Stimulated activated CD8-positive, alpha-beta memory T cell treated with anti-CD3 and anti-CD28 coated beads, Interleukin-12 subunit alpha, Interleukin-12 subunit beta, amount 100 ng/mL, for 24 hours (primary cell): ENCODE measurements at regions not wholly inside any gene's neighbourhood (a gene's known extent, or its start where the extent isn't known, plus 50 kb on each side); places are given as distances from the start of the nearest gene placed in this dataset.
"Not testable (repeated sequence)": the region's sequence is repeated elsewhere in the genome, so short reads cannot be mapped to it uniquely, and the experiment has no call there.

Source experiments
- DNase-seq: peaks from one replicate; pipeline ENCODE4 v3.0.0-alpha.2; 2020; ENCODE audit errors: extremely low read depth

GRCh38 chr5:124126504-124127217 is 614.7 kb downstream of the CSNK1G3 start:
- DNase-seq = no peak

DNA sequence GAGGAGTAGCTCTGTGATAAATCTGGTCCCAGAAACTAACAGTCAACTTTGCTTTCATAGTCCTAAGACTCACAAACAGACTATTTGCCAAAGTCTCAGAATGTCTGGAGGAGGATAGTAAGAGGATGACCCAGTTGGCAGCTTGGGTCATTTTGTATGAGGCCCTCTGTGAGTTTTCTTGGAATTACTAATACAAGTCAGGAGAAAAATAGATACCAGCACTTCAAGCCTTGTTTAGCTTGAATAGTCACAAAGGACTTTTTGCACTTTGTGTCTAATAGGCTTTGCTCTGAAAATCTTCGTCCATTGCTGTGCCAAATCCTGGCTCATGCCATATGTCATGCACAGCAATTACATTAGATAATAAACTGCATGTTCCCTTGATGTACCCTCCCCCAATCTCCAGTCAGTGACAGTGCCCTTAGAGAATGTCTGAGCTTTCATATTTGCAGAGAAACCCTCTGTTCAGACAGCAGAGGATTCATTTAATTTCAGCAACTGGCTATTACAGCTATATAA is 612.8 kb downstream of the CSNK1G3 start:
- no peak for DNase-seq

DNA sequence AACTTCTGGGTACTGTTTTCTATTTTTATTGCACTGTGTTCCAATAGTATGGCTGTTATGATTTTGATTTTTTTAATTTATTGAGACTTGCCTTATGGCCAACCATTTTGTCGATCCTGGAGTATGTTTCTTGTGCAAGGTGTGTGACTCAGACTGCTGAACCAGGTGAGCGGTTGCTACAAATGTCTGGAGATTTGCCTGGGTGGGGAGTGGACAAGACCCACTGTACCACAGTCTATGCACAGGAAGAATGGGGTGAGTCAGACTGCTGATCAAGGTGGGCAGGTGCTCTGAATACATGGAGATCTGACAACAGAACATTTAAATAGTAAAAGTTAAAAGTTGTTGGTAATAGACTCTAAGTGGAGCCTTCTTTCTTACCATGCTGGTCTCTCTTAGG is 609.2 kb downstream of the CSNK1G3 start:
- DNase-seq = no peak

DNA sequence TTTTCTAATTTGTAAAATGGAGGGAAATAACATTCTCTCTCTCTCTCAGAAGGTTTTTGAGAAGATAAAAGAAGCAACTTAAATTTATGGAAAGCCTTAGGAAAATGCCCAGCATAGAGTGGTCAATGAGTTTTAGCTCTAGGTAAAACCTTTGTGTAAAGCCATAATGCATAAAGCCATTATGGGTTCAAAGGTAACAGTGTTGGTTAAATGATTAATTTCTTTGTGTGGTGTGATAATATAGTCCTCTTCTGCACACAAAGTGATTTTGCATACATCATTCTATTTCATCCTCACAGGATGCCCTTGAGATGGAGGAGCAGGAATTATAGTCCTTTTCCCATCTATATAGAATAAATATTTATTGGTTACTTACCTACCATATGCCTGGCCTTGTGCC is 602.9 kb downstream of the CSNK1G3 start:
- no peak for DNase-seq

DNA sequence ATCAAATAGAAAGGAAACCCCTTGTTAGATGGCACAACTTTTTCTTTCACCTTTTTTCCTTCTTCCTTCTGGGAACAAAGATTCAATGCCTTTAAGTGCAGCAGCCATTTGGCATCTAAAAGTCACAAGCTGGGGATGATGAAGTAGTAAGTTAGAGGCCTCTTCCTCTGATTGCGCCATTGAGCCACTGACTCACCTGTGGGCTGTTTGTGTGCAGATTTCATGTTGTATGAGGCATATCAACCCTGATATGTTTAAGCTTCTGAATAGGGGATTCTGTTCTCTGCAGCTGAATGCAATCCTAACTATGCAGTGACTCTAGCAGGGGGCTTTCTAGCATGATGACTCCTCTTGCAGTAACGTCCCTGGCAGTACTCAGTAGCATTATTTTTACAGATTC is 599.9 kb downstream of the CSNK1G3 start:
- DNase-seq = no peak

DNA sequence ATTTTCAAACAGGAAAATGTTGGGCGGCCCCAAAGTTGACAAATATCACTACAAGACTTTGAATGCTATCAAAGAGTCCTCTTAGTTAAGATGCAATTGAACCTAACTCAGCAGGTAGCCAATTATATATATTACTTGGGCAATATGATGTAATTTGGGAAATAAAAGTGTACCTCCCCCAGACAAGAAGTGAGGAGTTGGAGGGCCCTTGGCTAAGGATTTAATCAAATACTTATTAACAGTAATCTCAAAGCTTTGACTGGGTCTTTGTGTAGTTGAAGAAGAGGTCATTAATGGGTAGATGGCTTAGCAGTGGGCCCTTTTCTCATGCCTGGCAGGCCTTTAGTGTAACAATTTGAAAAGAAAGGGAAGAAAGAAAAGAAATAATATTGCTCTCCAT is 599.0 kb downstream of the CSNK1G3 start:
- no peak for DNase-seq

- DNase-seq = no peak
Measured at GRCh38 chr5:124105326-124105725, 593.3 kb downstream of the CSNK1G3 start.

DNA sequence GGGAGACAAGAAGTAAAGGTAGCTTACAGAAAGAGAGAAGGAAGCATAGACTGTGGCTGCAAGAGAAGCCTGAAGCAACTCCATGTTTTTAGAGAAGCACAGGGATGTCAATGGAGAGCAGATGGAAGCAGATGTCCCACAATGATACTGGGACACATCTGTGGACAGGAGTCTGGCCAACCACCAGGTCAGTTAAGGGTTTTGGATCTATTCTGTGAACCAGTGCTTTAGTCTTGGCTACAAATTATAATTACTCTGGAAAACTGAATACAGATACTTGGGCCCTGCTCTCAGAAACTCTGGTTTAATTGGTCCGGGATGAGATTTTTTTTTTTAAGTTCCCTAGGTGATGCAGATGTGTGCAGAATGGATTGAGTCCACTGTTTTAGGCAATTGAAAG is 592.8 kb downstream of the CSNK1G3 start:
- no peak for DNase-seq

GRCh38 chr5:124104344-124104743 is 592.4 kb downstream of the CSNK1G3 start:
- no peak for DNase-seq

- no peak for DNase-seq
Measured at GRCh38 chr5:124103671-124104070, 591.7 kb downstream of the CSNK1G3 start.

GRCh38 chr5:124103056-124103455 is 591.1 kb downstream of the CSNK1G3 start:
- not testable (repeated sequence) for DNase-seq

DNA sequence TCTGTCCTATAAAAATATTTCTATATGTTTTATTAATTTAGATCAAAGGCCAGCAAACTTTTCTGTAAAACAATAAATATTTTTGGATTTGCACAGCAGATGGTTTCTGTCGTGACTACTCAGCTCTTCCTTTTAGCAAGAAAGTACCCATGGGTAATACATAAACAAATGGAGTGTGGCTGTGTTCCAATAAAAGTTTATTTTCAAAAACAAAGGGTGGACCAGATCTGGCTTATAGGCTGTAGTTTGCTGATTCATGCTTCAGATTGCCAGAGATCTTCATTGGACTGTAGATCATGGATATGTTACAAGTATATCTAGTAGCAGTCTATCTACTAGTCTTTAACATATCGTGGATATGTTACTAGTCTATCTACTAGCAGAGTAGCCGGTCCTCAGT is 590.5 kb downstream of the CSNK1G3 start:
- DNase-seq = no peak

DNA sequence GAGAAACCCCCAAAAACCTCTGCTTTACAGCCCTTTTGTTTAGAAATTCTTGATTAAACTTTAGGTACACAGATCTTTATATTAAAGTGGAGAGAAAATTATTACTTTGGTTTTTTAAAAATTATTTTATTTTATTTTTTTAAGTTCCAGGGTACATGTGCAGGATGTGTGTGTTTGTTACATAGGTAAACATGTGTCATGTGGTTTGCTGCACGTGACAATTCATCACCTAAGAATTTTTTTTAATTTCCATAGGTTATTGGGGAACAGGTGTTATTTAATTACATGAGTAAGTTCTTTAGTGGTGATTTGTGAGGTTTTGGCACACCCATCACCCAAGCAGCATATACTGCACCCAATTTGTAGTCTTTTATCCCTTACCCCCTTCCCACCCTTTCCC is 581.7 kb downstream of the CSNK1G3 start:
- no peak for DNase-seq

GRCh38 chr5:124090115-124090514 is 578.1 kb downstream of the CSNK1G3 start:
- no peak for DNase-seq

DNA sequence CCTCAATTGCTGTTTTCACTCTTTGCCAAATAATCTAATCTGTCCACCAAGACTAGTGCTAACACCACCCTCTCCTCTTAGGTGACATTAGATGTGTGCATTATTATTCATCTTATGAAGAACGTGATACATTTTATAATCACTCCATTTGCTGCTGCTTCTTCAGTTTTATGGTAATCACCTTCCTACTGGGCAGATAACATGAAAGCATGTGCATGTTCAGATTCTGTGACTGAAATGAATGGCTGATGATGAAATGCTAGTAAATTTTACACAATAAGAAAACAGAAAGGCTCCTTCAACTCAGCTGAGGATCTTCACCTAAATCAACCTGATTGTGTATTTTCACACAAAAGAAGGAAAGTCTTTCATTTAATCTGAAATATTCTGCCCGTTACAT is 577.6 kb downstream of the CSNK1G3 start:
- DNase-seq = no peak

- no peak for DNase-seq
Measured at GRCh38 chr5:124088289-124089032, 576.5 kb downstream of the CSNK1G3 start.

DNA sequence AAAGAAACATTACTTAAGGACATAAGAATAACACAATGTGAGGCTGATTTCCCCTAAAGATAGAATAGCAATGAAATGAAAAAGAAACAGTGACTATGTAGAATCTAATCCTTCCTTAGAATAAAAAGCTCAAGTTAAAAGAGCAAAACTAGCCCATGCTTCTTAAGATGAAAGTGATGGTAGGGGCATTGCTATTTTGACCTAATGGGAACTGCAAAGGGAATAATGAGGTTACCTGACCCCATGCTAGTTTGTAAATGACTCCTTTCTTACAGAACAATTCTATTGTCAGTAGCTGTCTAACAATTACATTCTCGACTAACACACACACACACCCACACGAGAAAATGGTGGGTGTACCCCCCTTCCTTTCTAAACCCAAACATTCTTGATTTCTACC is 575.8 kb downstream of the CSNK1G3 start:
- DNase-seq = no peak

DNA sequence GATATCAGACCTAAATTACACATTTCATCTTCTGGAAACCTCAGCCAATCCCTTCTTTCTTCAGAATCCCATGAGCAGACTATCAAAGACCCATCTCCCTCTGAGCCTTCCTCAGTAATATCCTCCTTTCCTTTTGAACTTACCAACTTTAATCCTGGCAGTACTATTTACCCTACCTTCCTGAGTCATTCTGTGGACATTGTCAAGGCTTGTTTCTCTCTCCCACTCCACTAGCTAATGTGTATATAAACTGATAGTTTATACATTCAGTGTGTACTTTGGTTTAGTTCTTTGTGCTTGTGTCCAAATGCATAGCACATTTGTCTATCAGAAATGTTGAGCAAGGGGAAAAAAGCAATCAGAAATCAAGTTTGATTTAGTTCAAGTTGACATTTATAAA is 568.3 kb downstream of the CSNK1G3 start:
- no peak for DNase-seq

- no peak for DNase-seq
Measured at GRCh38 chr5:124079062-124079461, 567.1 kb downstream of the CSNK1G3 start.

DNA sequence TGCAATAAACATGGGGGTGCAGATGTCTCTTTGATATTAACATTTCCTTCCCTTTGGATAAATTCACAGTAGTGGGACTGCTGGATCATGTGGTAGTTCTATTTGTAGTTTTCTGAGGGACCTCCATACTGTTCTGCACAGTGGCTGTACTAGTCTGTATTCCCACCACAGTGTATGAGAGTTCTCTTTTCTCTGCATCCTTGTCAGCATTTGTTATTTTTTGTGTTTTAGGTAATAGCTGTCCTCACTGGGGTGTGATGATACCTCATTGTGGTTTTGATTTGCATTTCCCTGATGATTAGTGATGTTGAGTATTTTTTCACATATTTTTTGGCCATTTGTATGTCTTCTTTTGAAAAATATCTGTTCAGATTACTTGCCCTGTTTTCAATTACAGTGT is 562.5 kb downstream of the CSNK1G3 start:
- DNase-seq = no peak

- no peak for DNase-seq
Measured at GRCh38 chr5:124072570-124072969, 560.6 kb downstream of the CSNK1G3 start.

DNA sequence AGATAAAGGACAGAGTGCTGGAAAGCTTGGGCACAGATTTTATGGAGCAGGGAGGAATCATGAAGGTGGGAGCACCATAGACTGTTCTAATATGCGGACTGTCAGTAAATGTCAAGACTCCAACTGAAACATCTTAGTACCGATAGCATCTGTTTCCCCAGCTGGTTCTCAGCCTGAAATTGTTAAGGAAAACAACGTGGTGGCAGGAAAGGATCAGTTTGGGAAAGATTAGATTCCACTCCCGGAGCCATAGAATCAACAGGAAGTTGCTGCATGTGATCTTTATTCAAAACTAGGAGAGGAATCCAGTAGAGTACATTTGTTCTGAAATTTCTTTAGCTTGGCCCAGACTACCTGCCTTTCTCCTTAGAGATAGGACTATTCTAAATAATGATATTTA is 559.1 kb downstream of the CSNK1G3 start:
- no peak for DNase-seq

DNA sequence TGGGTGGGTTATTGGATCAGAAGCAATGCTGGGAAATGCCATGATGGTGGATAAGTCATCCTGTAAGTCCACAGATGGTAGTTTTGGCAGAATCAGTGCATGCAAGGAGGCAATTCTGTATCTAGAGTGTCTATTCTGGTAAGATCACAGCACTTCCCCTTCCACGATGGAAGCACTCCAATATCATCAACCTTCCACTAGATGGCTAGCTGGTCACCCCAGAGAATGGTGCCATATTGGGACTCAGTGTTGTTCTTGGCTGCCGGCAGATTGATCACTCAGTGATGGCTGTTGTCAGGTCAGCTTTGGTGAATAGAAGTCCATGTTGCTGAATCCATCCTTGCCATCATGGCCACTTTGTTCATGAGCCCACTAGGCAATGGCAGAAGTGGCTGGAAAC is 553.5 kb downstream of the CSNK1G3 start:
- no peak for DNase-seq
